ENCODE measurements at regions not wholly inside any gene's neighbourhood (a gene's known extent, or its start where the extent isn't known, plus 50 kb on each side); places are given as distances from the start of the nearest gene placed in this dataset.

DNA sequence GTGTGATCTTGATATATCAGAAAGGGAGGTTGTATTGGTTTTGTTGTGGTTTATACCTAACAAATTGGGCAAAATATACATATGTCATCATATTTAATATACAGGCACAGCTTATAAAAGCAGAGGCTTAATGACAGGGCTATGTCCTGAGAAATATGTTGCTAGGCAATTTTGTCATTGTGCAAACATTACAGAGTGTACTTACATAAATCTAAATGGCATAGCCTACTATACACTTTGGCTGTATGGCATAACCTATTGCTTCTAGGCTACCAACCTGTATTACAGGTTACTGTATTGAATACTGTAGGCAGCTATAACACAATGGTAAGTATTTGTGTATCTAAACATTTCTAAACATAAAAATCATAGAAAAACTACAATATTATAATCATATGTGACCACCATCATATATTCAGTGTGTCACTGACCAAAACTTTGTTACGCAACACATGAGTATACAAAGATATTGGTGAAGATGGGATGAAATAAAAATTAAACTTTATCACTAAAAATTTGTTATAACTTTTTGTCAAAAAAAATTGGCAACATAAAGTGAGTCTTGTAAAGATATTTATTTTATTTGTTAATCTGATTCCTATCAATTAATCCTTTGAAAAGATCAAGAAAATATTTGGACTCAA, 414.0 kb upstream of the HS3ST1 start:
- no peak for TF ChIP-seq CTCF (IDR thresholded peaks at IDR 0.05; ENCODE audit: control extremely low read depth, extremely low read depth, low read depth, missing control alignments)
- ChIA-PET CTCF (no interaction called here), POLR2A (no interaction called here)
- no peak for DNase-seq (ENCODE audit: extremely low spot score)

DNA sequence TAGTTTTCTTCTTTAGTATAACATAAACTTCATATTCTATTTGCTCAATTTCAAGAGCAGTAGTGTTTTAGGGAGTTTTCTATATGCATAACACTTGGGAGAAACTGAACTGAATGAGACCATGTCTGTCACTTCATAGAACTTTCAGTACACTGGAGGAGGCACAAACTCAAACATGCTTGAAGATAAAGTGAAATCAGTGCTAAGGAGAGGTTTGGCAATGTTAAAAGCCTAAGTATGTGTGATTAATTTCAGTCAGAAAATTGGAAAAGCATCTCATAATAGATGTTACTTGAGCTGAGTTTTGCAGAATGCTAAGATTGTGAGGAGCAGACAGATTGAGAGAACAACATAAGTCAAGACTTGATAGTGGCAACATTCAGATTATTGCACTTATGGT, 411.2 kb upstream of the HS3ST1 start:
- POLR2A ChIA-PET = no interaction called here
- CTCF ChIA-PET = no interaction called here

DNA sequence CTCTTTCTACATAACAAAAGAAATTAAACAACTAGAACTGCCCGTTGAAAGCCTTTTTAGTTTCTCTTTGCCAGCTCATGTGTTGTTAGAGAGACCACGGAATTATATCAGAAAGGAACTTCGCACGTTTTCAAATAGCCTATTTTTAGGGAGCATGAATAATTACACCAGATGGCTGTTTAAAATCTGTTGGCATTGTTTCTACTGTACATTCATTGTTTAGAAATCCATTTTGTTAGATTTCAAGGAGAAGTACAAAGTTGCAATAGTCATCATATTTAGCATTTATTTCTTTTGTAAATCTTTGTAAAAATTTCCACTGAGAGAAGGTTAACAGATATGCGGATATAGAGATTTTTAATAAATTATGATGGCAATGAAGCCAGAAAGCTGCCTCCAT, 403.0 kb upstream of the HS3ST1 start:
- ChIA-PET CTCF (no interaction called here), POLR2A (no interaction called here)
- TF ChIP-seq CTCF (IDR thresholded peaks at IDR 0.05; ENCODE audit: control extremely low read depth, extremely low read depth, low read depth, missing control alignments) = no peak
- no peak for DNase-seq (ENCODE audit: extremely low spot score)

More for the DNA sequence above, 411.2 kb upstream of the HS3ST1 start:
- TF ChIP-seq CTCF (IDR thresholded peaks at IDR 0.05; ENCODE audit: control extremely low read depth, extremely low read depth, low read depth, missing control alignments) = no peak
- DNase-seq (ENCODE audit: extremely low spot score) = no peak

DNA sequence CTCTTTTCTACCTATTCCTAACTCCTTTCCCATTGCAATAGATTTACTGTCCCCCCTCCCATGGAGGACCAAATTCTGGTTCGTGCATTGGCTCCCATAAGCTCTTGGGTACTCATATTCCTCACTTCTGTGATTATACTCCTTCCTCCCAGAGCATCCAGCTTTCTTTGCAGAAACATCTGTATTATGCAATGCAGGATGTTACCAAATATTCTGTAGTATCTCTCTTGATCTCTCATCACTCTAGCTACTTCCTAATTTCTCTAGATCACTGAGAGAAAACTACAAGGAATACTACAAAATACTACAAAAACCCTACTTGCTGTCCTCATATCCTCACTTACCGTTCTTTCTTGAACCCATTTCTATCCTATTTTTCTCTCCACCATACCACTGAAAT, 395.9 kb upstream of the HS3ST1 start:
- no peak for TF ChIP-seq CTCF (IDR thresholded peaks at IDR 0.05; ENCODE audit: control extremely low read depth, extremely low read depth, low read depth, missing control alignments)
- ChIA-PET POLR2A (no interaction called here), CTCF (interaction anchor here (1.3 kb wide), 1 partner anchor 16 kb away, joined by 4 read pairs; no protein-coding TSS in a partner anchor)
- DNase-seq (ENCODE audit: extremely low spot score) = no peak

DNA sequence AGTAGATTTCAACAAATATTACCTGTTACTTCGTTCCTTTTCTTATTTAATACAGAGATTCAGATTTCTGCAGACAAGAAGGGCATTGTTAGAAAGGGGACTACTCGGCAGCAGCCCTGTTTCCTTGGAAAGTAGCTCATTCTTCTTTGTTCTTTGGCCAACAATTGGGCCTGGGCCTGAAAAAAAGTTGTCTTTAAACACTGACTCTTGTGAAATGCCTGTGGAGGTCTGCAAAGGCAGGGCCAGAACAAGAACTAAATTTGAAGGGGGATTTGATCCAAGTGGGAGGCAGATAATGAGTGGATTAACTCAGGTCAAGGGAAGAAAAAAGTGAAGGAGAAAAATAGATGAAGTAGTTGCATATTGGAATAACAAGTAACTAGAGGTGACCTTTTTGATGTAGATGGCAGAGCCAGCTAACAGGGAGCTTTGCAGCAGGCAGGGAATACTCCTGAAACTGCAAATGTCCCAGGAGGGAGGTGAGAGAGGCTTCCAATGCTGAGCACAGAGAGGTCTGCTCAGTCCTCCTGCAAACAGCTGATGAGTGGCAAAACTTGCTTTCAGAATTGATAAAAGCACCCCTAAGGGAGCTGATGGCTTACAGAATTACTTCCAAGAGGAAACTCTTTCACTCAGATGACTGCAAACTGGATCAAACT, 393.2 kb upstream of the HS3ST1 start:
- POLR2A ChIA-PET = no interaction called here

GRCh38 chr4:11817088-11817487, 388.4 kb upstream of the HS3ST1 start:
- CTCF ChIA-PET = interaction anchor here (1.5 kb wide), 1 partner anchor 15 kb away, joined by 3 read pairs; no protein-coding TSS in a partner anchor
- no peak for TF ChIP-seq CTCF (IDR thresholded peaks at IDR 0.05; ENCODE audit: control extremely low read depth, extremely low read depth, low read depth, missing control alignments)
- DNase-seq (ENCODE audit: extremely low spot score) = no peak
- POLR2A ChIA-PET = no interaction called here

More for the DNA sequence above, 393.2 kb upstream of the HS3ST1 start:
- no peak for TF ChIP-seq CTCF (IDR thresholded peaks at IDR 0.05; ENCODE audit: control extremely low read depth, extremely low read depth, low read depth, missing control alignments)
- no peak for DNase-seq (ENCODE audit: extremely low spot score)
- CTCF ChIA-PET = interaction anchor here (1.1 kb wide), 1 partner anchor 9 kb away, joined by 3 read pairs; no protein-coding TSS in a partner anchor
